Right cardiac atrium (tissue), 5 donors: ENCODE measurements at regions not wholly inside any gene's neighbourhood (a gene's known extent, or its start where the extent isn't known, plus 50 kb on each side); places are given as distances from the start of the nearest gene placed in this dataset.
"Not testable (repeated sequence)": the region's sequence is repeated elsewhere in the genome, so short reads cannot be mapped to it uniquely, and the experiment has no call there.

ENCODE experiments used
- ATAC-seq, 2 donors: fragments of 200-7000 bp; cut with Tn5 transposase; one replicate each; pipeline versions ENCODE4 v1.8.0 to v1.9.1; 2020; ENCODE audit warnings: moderate library complexity in 2 of 2, mild to moderate bottlenecking in 1 of 2
- DNase-seq, 3 donors: peaks; one replicate each; pipeline ENCODE4 v3.0.0-alpha.2; 2020
- H3K27ac ChIP-seq: one replicate; pipeline ENCODE4 v1.5.1; 2013; ENCODE audit warnings: mild to moderate bottlenecking, low read length, control low read depth, moderate library complexity
- H3K27me3 ChIP-seq: one replicate; pipeline ENCODE4 v1.6.1; 2013; ENCODE audit not compliant: control insufficient read depth, insufficient read depth
- H3K4me1 ChIP-seq: one replicate; pipeline ENCODE4 v1.6.1; 2013; ENCODE audit warnings: low read length; ENCODE audit not compliant: control insufficient read depth, insufficient read depth
- H3K4me3 ChIP-seq: one replicate; pipeline ENCODE4 v1.5.1; 2013; ENCODE audit warnings: low read length, control low read depth
- H3K9me3 ChIP-seq: one replicate; pipeline ENCODE4 v1.6.1; 2013; ENCODE audit warnings: low read length; ENCODE audit not compliant: control insufficient read depth
- WGBS: extraction: QIAGEN DNeasy Blood & Tissue Kit; methylation state at CpG from one replicate; pipeline ENCODE4 v1.1.7; 2013; 5-methylcytosine and 5-hydroxymethylcytosine counted together
- intact Hi-C, 4 donors: fragments of 100-400 bp; cut with DNase I; formaldehyde crosslinking; loops; one replicate each; pipeline versions ENCODE4 v1.11.0 to v1.14.0; 2022 to 2023
- donor health status: healthy with polysubstance abuse.
- donor health status: DM: no; HTN: yes; CAD: no.
- donor health status: DM: no; HTN: no; CAD: no.
- donor health status: DM: no; HTN: yes; CAD: no; lungs with severe emphysema.
- donor health status: DM: yes; HTN: yes; CAD: no.

DNA sequence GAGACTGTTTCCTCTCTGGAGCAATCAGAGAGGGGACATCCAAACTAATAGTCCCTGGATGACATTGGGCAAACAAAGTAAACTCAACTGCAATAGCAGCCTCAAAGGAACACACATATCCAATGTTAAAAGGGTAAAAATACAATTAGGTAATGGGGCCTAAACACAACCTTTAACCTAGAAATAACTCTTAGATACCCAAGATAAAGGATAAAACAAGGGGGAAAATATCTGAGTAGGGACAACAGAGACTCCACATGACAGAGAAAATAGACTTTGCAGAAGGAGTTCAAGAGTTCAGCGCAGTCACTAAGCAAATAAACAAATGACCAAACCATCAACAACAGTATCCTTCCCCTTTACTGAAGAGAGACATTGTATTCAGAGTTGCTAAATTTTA, 149.3 kb downstream of the FBXO4 start:
- WGBS: 80% methylated on average over 1 of the region's 1 CpG
- DNase-seq (no peak), ATAC-seq (no peak)
- H3K27me3 ChIP-seq: no peaks in the 10 kb centered on the region
- no peaks in the 10 kb centered on the region for H3K4me1 ChIP-seq
- intact Hi-C loops: no loop called here
- no peak overlapping the region for H3K4me3 ChIP-seq
- H3K27ac ChIP-seq: no peak overlapping the region
- H3K9me3 ChIP-seq: no peaks in the 10 kb centered on the region

DNA sequence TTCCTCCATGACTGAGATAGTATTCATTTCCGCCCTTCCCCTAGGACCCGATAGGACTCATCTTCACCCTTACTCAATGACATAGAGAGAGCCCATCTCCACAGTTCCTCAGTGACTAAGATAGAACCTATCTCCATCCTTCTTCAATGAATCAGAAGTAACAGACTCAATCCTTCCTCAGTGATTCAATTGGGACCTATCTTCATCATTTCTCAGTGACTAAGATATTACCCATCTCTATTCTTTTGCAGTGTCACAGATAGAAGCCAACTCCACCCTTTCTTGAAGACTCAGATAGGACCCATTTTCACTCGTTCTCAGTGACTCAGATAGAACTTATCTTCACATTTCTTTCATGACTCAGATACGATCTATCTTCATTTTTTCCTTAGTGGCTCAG, 164.6 kb downstream of the FBXO4 start:
- intact Hi-C loops: no loop called here
- Histone ChIP-seq H3K27me3 (no peaks in the 10 kb centered on the region), H3K4me3 (no peak overlapping the region), H3K9me3 (no peaks in the 10 kb centered on the region), H3K4me1 (no peaks in the 10 kb centered on the region), H3K27ac (no peak overlapping the region)
- WGBS: 73% methylated on average over 4 of the region's 4 CpGs
- ATAC-seq: no peak
- no peak for DNase-seq

- Histone ChIP-seq H3K4me1 (no peaks in the 10 kb centered on the region), H3K27me3 (no peaks in the 10 kb centered on the region), H3K27ac (no peak overlapping the region), H3K9me3 (no peaks in the 10 kb centered on the region), H3K4me3 (no peak overlapping the region)
- intact Hi-C loops: no loop called here
- ATAC-seq: no peak
- no peak for DNase-seq
These were observed 165.1 kb downstream of the FBXO4 start for GRCh38 chr5:42090162-42090561.

DNA sequence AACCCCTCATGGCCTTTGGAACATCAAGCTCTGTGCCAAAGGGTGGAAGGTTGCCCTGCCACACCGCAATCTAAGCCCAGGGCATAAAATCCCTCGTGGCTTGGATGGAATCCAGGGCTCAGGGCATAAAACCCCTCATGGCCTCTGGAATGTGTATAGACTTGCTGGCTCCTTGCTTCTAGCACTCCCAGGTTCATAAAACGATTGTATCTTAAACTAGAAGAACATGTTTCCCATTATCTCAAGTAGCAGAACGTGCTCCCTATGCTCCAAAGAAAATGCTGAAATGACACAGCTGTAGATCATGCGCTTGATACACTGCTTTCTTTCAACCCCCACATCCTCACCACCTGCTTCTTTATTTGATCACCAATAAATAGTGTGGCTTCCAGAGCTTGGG, 174.8 kb downstream of the FBXO4 start:
- intact Hi-C loops, H3K27ac ChIP-seq, H3K27me3 ChIP-seq, ATAC-seq, H3K4me3 ChIP-seq, H3K4me1 ChIP-seq, H3K9me3 ChIP-seq, DNase-seq: not testable (repeated sequence)
- WGBS: 76% methylated on average over 5 of the region's 5 CpGs

DNA sequence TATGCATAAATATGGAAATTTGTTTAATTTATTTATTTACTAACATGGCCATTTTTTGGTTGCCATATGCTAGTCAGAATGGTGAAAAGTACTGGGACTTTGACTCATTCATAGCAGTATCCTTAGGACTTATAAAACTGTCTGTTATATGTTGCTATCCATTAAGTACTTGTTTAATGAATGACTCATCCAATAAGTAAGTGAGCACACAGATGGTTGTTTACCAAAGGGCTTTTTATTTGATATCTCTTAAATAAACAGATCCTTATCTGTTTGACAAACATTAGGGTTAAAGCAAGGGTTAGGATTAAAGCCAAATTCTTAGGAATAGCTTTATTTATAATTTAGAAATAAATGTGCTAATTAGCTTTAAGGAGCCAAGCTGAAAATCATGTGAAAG, 183.4 kb downstream of the FBXO4 start:
- H3K27ac ChIP-seq: no peak overlapping the region
- no peak for ATAC-seq
- intact Hi-C loops: no loop called here

DNA sequence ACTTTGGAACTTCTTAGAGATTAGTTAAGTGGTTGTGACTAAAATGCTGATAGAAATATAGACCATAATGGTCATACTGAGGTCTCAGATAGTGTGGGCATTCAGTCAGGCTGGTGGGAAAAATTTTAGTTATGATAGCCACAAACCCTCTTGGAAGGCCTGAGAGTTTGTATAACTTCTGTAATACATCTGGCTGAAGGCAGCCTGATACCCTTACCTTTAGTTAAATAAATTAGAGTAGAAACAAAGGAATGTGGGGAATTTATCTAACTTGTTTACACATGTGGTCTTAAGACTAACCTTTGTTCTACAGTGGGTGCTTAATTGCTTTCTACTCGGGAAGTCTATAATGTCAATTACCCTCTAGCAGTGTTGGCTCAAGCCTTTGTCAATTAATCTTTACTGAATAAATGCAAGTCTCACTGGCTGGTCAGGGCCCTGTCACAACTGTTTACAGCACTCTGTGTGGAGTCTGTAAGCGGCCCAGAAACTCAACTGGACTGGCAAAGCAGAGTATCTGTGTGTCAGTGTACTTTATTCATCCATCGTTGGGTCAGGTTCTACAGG, 184.0 kb downstream of the FBXO4 start:
- no peak for ATAC-seq
- intact Hi-C loops: no loop called here
- WGBS: 63% methylated on average over 3 of the region's 3 CpGs

More for the DNA sequence above, 183.4 kb downstream of the FBXO4 start:
- Histone ChIP-seq H3K9me3 (peaks cover 4% of the 10 kb centered on the region), H3K27me3 (no peaks in the 10 kb centered on the region), H3K4me3 (no peak overlapping the region), H3K4me1 (no peaks in the 10 kb centered on the region)
- no peak for DNase-seq

GRCh38 chr5:42115721-42116120, 190.6 kb downstream of the FBXO4 start:
- H3K4me3 ChIP-seq, ATAC-seq, H3K27me3 ChIP-seq, intact Hi-C loops, H3K9me3 ChIP-seq, H3K27ac ChIP-seq, DNase-seq, H3K4me1 ChIP-seq: not testable (repeated sequence)
- 84% methylated on average over 3 of the region's 3 CpGs for WGBS

More for the DNA sequence above, 184.0 kb downstream of the FBXO4 start:
- no peak for DNase-seq
- no peaks in the 10 kb centered on the region for H3K4me1 ChIP-seq
- H3K9me3 ChIP-seq: peaks cover 4% of the 10 kb centered on the region
- no peak overlapping the region for H3K27ac ChIP-seq
- no peaks in the 10 kb centered on the region for H3K27me3 ChIP-seq
- H3K4me3 ChIP-seq: no peak overlapping the region

- Histone ChIP-seq H3K9me3 (no peaks in the 10 kb centered on the region), H3K27ac (no peak overlapping the region), H3K4me1 (no peaks in the 10 kb centered on the region), H3K4me3 (no peak overlapping the region), H3K27me3 (no peaks in the 10 kb centered on the region)
- intact Hi-C loops: no loop called here
- ATAC-seq (no peak), DNase-seq (no peak)
These were observed 195.0 kb downstream of the FBXO4 start for GRCh38 chr5:42120070-42120469.

- ATAC-seq (no peak), DNase-seq (no peak)
- Histone ChIP-seq H3K4me3 (no peak overlapping the region), H3K4me1 (no peaks in the 10 kb centered on the region), H3K27me3 (no peaks in the 10 kb centered on the region), H3K9me3 (peaks cover 2% of the 10 kb centered on the region), H3K27ac (no peak overlapping the region)
- WGBS: 57% methylated on average over 2 of the region's 2 CpGs
- intact Hi-C loops: no loop called here
These were observed 196.3 kb downstream of the FBXO4 start for GRCh38 chr5:42121401-42121800.

GRCh38 chr5:42131081-42131480, 206.0 kb downstream of the FBXO4 start:
- intact Hi-C loops: no loop called here
- DNase-seq (no peak), ATAC-seq (no peak)
- Histone ChIP-seq H3K27me3 (no peaks in the 10 kb centered on the region), H3K27ac (no peak overlapping the region), H3K4me1 (no peaks in the 10 kb centered on the region), H3K9me3 (peaks cover 8% of the 10 kb centered on the region), H3K4me3 (no peak overlapping the region)
- WGBS: 63% methylated on average over 2 of the region's 2 CpGs

GRCh38 chr5:42143361-42143760, 218.3 kb downstream of the FBXO4 start:
- ATAC-seq (no peak), DNase-seq (no peak)
- intact Hi-C loops: no loop called here
- 80% methylated on average over 2 of the region's 2 CpGs for WGBS
- H3K27me3 ChIP-seq: no peaks in the 10 kb centered on the region
- no peak overlapping the region for H3K27ac ChIP-seq
- H3K9me3 ChIP-seq: no peaks in the 10 kb centered on the region
- H3K4me3 ChIP-seq: no peak overlapping the region
- H3K4me1 ChIP-seq: no peaks in the 10 kb centered on the region

DNA sequence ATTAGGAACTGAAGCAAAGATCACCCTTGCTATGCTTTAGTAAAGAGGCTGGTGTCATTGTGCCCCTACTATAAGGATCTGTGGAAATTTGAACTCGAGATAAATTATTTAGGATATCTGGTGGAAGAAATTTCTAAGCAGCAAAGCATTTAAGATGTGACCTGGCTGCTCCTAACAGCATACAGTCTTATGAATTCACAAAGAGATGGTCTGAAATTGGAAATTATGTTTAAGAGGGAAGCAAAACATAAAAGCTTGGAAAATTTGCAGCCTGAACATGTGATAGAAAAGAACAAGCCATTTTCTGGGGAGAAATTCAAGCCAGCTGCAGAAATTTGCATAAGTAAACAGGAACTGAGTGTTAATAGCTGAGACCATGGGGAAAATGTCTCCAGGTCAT, 223.7 kb downstream of the FBXO4 start:
- ATAC-seq (no peak), DNase-seq (no peak)
- intact Hi-C loops: no loop called here
- Histone ChIP-seq H3K4me1 (no peaks in the 10 kb centered on the region), H3K4me3 (no peak overlapping the region), H3K27ac (no peak overlapping the region), H3K9me3 (peaks cover 7% of the 10 kb centered on the region), H3K27me3 (no peaks in the 10 kb centered on the region)
- 33% methylated on average over 1 of the region's 1 CpG for WGBS
